ENCODE measurements at regions not wholly inside any gene's neighbourhood (a gene's known extent, or its start where the extent isn't known, plus 50 kb on each side); places are given as distances from the start of the nearest gene placed in this dataset.

DNA sequence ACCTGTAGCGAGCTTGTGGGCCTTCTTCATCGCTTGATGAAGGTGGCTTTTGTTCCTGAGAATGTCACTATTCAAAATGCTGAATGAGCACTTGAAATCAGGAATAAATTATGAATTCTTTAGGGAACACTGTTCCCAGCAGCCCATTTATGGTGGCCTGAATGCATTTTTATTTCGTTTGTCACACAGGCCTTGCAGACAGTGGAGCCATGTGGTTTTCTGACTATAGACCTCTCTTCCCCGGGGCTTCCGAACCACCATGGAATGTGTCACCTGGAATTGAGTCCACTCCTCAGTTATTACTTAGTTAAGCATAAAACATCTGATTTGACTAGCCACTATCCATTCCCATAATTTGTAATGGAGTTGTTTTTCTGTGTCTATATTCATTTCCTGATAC, 396.9 kb downstream of the IRS2 start:
- TF ChIP-seq POLR2A (IDR thresholded peaks at IDR 0.05; ENCODE audit: low read depth, low read length): no peak
- TF ChIP-seq, protein P1, sequence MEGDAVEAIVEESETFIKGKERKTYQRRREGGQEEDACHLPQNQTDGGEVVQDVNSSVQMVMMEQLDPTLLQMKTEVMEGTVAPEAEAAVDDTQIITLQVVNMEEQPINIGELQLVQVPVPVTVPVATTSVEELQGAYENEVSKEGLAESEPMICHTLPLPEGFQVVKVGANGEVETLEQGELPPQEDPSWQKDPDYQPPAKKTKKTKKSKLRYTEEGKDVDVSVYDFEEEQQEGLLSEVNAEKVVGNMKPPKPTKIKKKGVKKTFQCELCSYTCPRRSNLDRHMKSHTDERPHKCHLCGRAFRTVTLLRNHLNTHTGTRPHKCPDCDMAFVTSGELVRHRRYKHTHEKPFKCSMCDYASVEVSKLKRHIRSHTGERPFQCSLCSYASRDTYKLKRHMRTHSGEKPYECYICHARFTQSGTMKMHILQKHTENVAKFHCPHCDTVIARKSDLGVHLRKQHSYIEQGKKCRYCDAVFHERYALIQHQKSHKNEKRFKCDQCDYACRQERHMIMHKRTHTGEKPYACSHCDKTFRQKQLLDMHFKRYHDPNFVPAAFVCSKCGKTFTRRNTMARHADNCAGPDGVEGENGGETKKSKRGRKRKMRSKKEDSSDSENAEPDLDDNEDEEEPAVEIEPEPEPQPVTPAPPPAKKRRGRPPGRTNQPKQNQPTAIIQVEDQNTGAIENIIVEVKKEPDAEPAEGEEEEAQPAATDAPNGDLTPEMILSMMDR (conservative IDR thresholded peaks at IDR 0.05; ENCODE audit: low read depth, low read length): no peak
- TF ChIP-seq RAD21 (IDR thresholded peaks at IDR 0.05; ENCODE audit: low read length): no peak
- TF ChIP-seq NFE2L2 (IDR thresholded peaks at IDR 0.05; ENCODE audit: low read depth, low read length): no peak
- TF ChIP-seq FOS (IDR thresholded peaks at IDR 0.05; ENCODE audit: low read depth, low read length): no peak
- TF ChIP-seq RFX5 (IDR thresholded peaks at IDR 0.05; ENCODE audit: low read depth, low read length): no peak

Measured in IMR-90 (cell line).